Activated T-helper 9 cell treated with anti-CD3 and anti-CD28 coated beads, Interleukin-2, amount 50 U/mL, for 16 hours (primary cell): ENCODE measurements at regions not wholly inside any gene's neighbourhood (a gene's known extent, or its start where the extent isn't known, plus 50 kb on each side); places are given as distances from the start of the nearest gene placed in this dataset.

ENCODE experiments used
- DNase-seq: peaks from one replicate; pipeline ENCODE4 v3.0.0-alpha.2; 2020; ENCODE audit warnings: low read depth

GRCh38 chr12:107282628-107283027 lies 189.3 kb upstream of the CRY1 start:
- no peak for DNase-seq

GRCh38 chr12:107283652-107284051 lies 190.3 kb upstream of the CRY1 start:
- no peak for DNase-seq

DNA sequence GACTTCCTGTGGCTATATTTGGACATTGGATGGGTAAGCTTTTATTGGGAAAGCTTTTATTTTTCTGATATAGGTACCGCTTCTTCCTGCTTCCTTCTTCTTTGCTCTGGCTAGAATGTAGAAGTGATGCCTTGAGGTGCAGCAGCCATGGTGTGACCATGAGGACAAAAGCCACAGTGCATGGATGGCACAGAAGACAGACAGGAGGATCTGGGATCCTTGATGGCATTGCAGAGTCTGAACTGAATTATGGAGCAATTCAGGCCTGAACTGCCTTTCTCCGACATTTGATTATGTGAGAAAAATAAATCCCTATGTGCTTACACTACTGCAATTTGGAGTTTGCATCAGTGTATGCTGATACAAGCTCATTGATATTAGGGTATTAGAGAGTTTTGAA lies 191.3 kb upstream of the CRY1 start:
- DNase-seq, result no peak

DNA sequence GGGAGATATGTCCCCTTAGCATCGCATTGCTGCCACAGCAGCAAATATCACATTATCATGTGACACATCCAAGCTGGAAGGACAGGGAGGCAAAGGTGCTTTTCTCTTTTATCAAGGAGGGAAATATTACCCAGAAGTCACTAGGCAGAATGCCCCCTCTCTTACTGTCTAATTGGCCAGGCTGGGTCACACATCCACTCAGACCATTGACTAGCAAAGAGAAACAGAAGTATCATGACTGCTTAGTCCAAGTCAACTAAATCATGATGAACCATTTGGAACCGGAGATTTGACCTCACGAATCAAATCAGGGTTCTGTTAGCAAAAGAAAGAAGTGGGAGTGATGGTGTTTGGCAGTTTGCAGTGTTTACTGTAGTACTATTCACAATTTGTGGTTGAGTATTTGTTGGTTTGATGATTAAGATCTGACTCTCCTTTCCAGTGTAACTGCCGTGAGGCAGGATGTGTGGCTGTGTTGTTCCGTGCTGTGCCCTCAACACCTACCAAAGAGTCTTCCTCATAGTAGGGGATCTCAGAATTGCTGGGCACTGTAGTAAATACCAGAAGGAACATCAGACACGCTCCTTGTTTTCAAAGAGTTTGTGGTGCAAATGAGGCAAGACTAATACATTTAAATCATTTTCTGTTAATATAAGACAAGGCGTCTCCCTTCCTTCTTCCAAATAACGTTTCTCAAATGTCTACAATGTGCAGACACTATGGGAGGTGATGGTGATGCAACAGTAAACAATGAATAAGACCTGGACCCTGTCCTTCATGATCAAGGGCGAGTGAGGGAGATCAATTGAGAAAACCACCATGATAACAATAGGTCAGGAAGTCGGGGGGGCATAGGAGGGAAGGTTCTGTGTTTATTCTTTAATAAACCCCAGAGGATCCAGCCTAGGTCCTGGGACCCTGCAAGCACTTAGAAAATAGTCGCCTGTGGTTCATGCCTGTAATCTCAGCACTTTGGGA lies 194.4 kb upstream of the CRY1 start:
- DNase-seq, result peak; percentile 7

DNA sequence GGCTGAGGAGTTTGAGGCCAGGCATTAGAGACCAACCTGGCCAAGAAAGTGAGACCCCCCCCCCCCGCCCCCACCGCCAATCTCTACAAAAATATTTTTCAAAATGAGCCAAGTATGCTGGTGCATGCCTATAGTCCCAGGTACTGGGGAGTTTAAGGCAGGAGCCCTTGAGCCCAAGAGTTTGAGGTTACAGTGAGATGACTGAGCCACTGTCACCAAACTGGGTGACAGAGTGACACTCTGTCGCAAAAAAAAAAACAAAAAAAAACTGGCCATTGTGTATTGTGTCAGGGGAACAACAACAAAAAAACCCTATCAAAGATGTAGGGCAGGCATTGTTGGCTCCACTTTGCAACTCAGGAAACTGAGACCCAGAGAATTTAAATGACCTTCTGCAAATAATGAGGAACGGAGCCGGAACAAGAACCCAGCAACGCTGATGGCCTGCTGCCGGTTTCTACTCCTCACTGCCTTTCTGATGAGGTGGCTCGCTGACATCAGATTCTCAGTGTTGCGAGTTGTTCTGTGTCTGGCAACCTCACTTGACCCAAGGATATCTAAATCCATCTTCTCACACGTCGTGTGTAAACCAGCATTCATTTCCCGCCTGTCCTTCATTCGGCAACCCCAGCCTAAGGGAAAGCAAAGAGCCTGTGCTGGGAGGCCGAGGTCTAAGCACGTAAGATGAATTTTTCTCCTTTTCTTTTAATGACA lies 195.2 kb upstream of the CRY1 start:
- no peak for DNase-seq

- no peak for DNase-seq
Measured at GRCh38 chr12:107291018-107291417, 197.7 kb upstream of the CRY1 start.

DNA sequence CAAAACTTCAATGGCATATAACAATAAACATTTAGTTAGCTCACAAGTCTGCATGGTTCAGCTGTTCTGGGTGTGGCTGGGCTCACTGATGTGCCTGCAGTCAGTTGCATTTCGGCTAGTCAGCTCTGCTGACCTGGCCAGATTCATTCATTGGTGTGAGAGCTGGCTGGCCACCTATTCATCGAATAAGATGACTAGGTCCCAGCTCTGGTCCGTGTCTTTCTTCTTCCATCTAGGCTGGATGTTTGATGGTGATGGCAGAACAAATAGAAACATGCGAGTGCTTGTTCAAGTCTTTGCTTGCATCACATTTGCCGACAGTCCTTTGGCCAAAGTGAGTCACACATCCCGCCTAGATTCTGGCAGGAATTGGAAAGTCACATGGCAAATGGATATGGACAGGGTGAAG lies 203.3 kb upstream of the CRY1 start:
- DNase-seq, result no peak

DNA sequence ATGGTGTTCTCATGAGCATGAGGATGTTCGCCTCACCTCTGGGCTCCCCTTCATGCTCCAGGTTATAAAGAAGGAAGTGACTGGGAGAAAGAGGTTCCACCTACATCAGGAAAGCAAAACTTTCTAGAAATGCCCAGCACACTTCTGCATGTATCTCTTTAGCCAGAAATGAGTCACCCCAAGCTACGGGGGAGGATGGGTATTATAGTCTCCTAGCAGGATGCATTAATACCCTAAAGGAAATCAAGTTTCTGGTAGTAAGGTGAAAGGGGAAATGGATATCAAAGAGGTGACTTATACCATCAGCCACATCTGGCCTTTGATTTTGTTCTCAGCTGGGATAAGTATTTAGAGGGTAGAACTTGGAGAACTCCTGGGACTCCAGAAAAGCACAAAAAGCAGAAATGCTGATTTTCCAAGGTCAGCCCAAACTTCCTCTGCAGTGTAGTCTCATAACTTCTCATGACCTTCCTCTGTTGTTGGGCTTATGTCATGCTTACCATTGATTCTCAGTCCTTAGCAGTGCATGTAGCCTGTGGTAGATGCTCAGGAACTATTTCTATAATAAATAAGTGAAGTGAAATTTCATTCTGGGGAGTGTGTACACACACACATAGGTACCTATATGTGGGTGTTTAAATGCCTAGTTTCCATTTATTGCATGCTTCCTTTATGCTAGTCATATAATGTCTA lies 209.4 kb upstream of the CRY1 start:
- no peak for DNase-seq

- DNase-seq, result no peak
Measured at GRCh38 chr12:107304588-107305532, 211.5 kb upstream of the CRY1 start.

- no peak for DNase-seq
Measured at GRCh38 chr12:107306141-107306659, 212.9 kb upstream of the CRY1 start.

DNA sequence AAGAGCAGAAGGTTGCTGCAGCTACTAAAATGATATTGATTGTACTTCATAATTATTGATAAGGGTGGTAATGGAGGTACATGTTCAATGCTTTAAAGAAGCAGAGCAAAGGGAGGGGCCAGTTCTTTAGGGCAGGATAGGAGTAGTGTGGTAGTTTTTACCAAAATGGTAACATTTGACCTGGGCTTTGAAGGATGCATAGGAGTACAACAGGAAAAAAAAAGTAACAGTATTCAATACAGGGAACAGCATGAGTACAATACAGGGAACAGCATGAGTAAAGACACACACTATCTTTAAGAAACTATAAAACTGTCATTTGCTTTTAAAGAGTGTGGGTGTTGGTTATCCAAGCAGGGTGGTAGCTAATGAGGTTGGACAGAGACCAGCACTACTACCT lies 215.0 kb upstream of the CRY1 start:
- no peak for DNase-seq

DNA sequence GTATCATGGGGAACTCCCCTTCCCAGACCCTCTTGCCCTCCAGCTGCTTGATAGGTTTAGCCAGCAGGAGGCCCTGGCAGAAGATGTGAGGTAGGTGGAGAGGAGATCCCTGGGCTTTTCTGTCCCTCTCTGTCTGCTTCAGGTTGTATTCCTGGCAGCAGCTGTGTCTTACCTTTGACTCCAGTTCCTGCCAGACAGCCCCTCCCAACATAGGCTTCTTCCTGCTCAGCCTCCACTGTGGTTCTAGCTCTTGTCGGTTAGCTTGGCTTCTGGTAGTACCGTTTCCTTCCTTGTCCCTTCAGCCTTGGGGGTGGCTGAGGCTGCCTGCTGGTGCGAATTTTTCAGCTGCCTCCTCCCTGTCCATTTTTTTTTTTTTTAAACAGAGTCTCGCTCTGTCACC lies 215.7 kb upstream of the CRY1 start:
- DNase-seq, result no peak

DNA sequence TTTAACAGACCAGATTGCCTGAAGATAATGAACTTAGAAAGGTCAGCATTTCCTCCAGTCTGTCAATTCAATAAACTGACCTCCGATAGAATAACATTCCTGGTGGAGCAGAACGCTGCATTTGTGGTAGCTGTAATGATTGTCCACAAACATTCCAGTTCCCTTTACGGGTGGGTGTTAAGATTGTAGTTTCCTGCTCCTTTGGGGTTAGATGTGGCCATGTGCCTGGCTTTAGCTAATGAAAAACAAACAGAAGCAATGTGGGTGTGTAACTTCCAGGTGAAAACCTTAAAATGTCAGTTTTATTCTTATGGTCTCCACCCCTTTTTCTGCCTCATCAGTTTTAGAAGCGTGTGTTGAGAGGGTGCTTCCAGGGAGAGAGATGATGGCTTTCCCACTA lies 217.3 kb upstream of the CRY1 start:
- no peak for DNase-seq

DNA sequence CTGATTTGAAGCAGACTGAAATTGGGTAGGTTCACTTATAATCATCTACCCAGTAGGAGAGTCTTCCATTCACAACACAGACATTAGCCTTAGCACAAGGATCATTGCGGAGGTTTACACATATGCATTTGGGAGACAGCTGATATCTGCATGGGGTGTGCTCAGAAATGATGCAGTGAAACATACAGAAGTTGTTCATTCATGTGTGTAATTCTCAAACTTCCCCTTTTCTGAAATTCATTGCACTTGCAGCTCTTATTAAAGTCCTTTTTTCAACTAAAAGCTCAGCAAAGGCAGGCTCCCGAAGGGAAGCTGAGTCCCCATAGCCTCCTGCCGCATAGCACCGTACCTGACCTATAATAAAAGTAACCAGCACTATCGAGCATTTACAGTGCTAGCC lies 218.3 kb upstream of the CRY1 start:
- DNase-seq, result no peak

- peak; percentile 79 for DNase-seq
Measured at GRCh38 chr12:107317751-107318555, 224.6 kb upstream of the CRY1 start.

GRCh38 chr12:107318556-107318805 lies 225.1 kb upstream of the CRY1 start:
- no peak for DNase-seq

GRCh38 chr12:107318806-107319532 lies 225.6 kb upstream of the CRY1 start:
- no peak for DNase-seq

- DNase-seq, result no peak
Measured at GRCh38 chr12:107319533-107320032, 226.2 kb upstream of the CRY1 start.

GRCh38 chr12:107320033-107320928 lies 226.9 kb upstream of the CRY1 start:
- peak; percentile 74 for DNase-seq
